PC-3 (cell line): ENCODE measurements at regions not wholly inside any gene's neighbourhood (a gene's known extent, or its start where the extent isn't known, plus 50 kb on each side); places are given as distances from the start of the nearest gene placed in this dataset.

Experiments used
- ATAC-seq: fragments of 200-7000 bp; cut with Tn5 transposase; 2 replicates; pipeline ENCODE4 v1.9.1; 2020; ENCODE audit warnings: mild to moderate bottlenecking, moderate library complexity
- BruUV-seq: library from RNA; stranded (reverse); fragments of 400-500 nt; replicated peaks from 2 replicates; lab custom pipeline; 2021; lab: Mats Ljungman, UMichigan
- CTCF ChIA-PET: fragments of 300-600 bp; sonication (Branson Sonifier 250); formaldehyde crosslinking; loops from one replicate; lab custom pipeline; 2022; ENCODE audit warnings: antibody characterized with exemption; lab: Charles Lee
- POLR2A ChIA-PET: fragments of 300-600 bp; sonication (Branson Sonifier 250); formaldehyde crosslinking; loops from one replicate; lab custom pipeline; 2022; ENCODE audit warnings: antibody characterized with exemption; ENCODE audit not compliant: unreplicated experiment; lab: Charles Lee
- DNase-seq: peaks from one replicate; pipeline ENCODE4 v3.0.0-alpha.2; 2015
- H2AFZ ChIP-seq: fragments of 300-600 bp; sonication (generic); 2 replicates; pipeline ENCODE4 v1.6.0; 2016; ENCODE audit warnings: antibody characterized with exemption, low read length
- H3F3A ChIP-seq: fragments of 300-600 bp; sonication (generic); one replicate; pipeline ENCODE4 v1.6.0; 2017; ENCODE audit warnings: antibody characterized with exemption, low read length, control low read depth, mild to moderate bottlenecking; ENCODE audit not compliant: unreplicated experiment
- H3K27ac ChIP-seq: fragments of 300-600 bp; sonication (generic); 2 replicates; pipeline ENCODE4 v1.5.1; 2016; ENCODE audit warnings: mild to moderate bottlenecking, low read length
- H3K27me3 ChIP-seq: fragments of 300-600 bp; sonication (generic); 2 replicates; pipeline ENCODE4 v1.6.1; 2016; ENCODE audit warnings: low read length, mixed read lengths
- H3K36me3 ChIP-seq: fragments of 300-600 bp; sonication (generic); 2 replicates; pipeline ENCODE4 v1.6.1; 2016; ENCODE audit warnings: low read depth, mixed run types, low read length, mixed read lengths
- H3K4me1 ChIP-seq: fragments of 300-600 bp; sonication (generic); 2 replicates; pipeline ENCODE4 v1.5.1; 2016; ENCODE audit warnings: low read length; ENCODE audit not compliant: insufficient read depth
- H3K4me2 ChIP-seq: fragments of 300-600 bp; sonication (generic); 2 replicates; pipeline ENCODE4 v1.6.0; 2016; ENCODE audit warnings: low read length
- H3K4me3 ChIP-seq: fragments of 300-600 bp; sonication (generic); 2 replicates; pipeline ENCODE4 v1.5.1; 2016; ENCODE audit warnings: mild to moderate bottlenecking, low read length, mixed read lengths
- H3K79me2 ChIP-seq: fragments of 300-600 bp; sonication (generic); 2 replicates; pipeline ENCODE4 v1.6.1; 2017; ENCODE audit warnings: low read length, mixed read lengths
- H3K9ac ChIP-seq: fragments of 300-600 bp; sonication (generic); 2 replicates; pipeline ENCODE4 v1.6.0; 2016; ENCODE audit warnings: mild to moderate bottlenecking, low read length
- H3K9me2 ChIP-seq: fragments of 300-600 bp; sonication (generic); replicated peaks from 2 replicates; pipeline ENCODE4 v1.6.1; 2016; ENCODE audit warnings: mixed run types, low read length, mixed read lengths
- H3K9me3 ChIP-seq: fragments of 300-600 bp; sonication (generic); 2 replicates; pipeline ENCODE4 v1.6.1; 2016; ENCODE audit warnings: low read length, mixed read lengths
- H4K20me1 ChIP-seq: fragments of 300-600 bp; sonication (generic); 2 replicates; pipeline ENCODE4 v1.6.1; 2016; ENCODE audit warnings: low read length, mixed read lengths
- EZH2 ChIP-seq: fragments of 300-600 bp; sonication (generic); IDR thresholded peaks from one replicate; pipeline ENCODE4 v1.6.1; 2017; ENCODE audit warnings: antibody characterized with exemption, mild to moderate bottlenecking, low read length; ENCODE audit not compliant: unreplicated experiment
- EZH2phosphoT487 ChIP-seq: fragments of 300-600 bp; sonication (generic); IDR thresholded peaks from 2 replicates; pipeline ENCODE4 v1.6.1; 2018; ENCODE audit warnings: mild to moderate bottlenecking, antibody characterized with exemption, low read length, borderline replicate concordance
- intact Hi-C: fragments of 100-400 bp; cut with micrococcal nuclease; formaldehyde crosslinking; loops from 2 replicates; pipeline ENCODE4 v1.9.0; 2023
- TF ChIP-seq, protein P1 (sequence below): fragments of 300-600 bp; sonication (generic); conservative IDR thresholded peaks from 2 replicates; pipeline ENCODE4 v1.5.1; 2017; ENCODE audit warnings: antibody characterized with exemption, low read depth, mild to moderate bottlenecking, low read length

DNA sequence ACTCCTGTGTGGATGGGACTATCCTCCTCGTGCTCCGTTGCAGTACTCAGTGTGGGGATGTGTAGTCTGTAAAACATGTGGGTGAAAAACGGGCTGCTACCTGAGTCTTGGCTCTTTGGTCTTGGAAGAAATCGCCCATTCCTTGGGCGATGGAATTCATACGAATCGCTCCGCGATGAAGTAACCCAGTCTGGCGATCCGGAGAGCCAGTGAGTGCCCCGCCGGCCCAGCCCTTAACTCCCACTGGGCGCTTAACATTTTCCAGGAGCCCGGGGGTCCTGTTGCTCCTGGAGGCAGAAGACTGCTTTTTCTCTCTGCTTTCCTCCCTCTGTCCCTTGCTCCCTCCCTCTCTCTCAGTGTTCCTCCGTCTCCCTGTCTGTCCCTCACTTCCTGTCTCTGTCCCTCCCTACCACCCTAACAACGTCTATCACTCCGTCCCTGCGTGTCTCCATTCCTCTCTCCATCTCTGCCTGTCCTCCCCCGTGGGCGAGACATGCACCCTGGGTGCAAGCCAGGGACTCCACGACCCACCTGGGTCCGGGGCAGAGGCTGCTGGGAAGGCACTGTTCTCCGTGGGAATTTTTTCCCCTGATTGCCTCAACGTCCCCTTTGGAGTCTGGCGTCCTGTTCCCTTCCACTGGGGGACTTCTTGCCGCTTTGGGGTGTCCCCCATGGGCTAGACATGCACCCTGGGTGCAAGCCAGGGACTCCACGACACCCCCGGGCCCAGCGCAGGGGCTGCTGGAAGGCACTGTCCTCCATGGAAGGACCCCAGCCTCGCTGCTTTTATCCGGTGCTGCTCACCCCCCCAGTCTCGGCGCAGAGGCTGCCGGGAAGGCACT lies 188.6 kb downstream of the ALG10 start:
- H3K9ac ChIP-seq: no peak overlapping the region
- ATAC-seq (no peak), DNase-seq (no peak)
- H3K27me3 ChIP-seq: no peaks in the 10 kb centered on the region
- no peak overlapping the region for H2AFZ ChIP-seq
- no peak for TF ChIP-seq EZH2
- TF ChIP-seq, protein P1, sequence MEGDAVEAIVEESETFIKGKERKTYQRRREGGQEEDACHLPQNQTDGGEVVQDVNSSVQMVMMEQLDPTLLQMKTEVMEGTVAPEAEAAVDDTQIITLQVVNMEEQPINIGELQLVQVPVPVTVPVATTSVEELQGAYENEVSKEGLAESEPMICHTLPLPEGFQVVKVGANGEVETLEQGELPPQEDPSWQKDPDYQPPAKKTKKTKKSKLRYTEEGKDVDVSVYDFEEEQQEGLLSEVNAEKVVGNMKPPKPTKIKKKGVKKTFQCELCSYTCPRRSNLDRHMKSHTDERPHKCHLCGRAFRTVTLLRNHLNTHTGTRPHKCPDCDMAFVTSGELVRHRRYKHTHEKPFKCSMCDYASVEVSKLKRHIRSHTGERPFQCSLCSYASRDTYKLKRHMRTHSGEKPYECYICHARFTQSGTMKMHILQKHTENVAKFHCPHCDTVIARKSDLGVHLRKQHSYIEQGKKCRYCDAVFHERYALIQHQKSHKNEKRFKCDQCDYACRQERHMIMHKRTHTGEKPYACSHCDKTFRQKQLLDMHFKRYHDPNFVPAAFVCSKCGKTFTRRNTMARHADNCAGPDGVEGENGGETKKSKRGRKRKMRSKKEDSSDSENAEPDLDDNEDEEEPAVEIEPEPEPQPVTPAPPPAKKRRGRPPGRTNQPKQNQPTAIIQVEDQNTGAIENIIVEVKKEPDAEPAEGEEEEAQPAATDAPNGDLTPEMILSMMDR: no peak
- no peak for TF ChIP-seq EZH2phosphoT487
- no TSS peak for BruUV-seq
- no peaks in the 10 kb centered on the region for H4K20me1 ChIP-seq
- H3K9me3 ChIP-seq: no peaks in the 10 kb centered on the region
- no peaks in the 10 kb centered on the region for H3K79me2 ChIP-seq
- CTCF ChIA-PET: no interaction called here
- intact Hi-C loops: no loop called here
- no peaks in the 10 kb centered on the region for H3K4me1 ChIP-seq
- H3F3A ChIP-seq: no peaks in the 10 kb centered on the region
- no peak overlapping the region for H3K27ac ChIP-seq
- POLR2A ChIA-PET: no interaction called here
- no peak overlapping the region for H3K4me3 ChIP-seq
- H3K9me2 ChIP-seq: no peaks in the 10 kb centered on the region
- no peak overlapping the region for H3K4me2 ChIP-seq
- H3K36me3 ChIP-seq: no peaks in the 10 kb centered on the region

GRCh38 chr12:34212651-34213050 lies 190.4 kb downstream of the ALG10 start:
- intact Hi-C loops: no loop called here
- Histone ChIP-seq H3K27ac (no peak overlapping the region), H3K9me2 (no peaks in the 10 kb centered on the region), H3K36me3 (no peaks in the 10 kb centered on the region), H4K20me1 (no peaks in the 10 kb centered on the region), H3K4me2 (no peak overlapping the region), H3K79me2 (no peaks in the 10 kb centered on the region), H3K27me3 (no peaks in the 10 kb centered on the region), H3K4me3 (no peak overlapping the region), H3K4me1 (no peaks in the 10 kb centered on the region), H2AFZ (no peak overlapping the region), H3K9me3 (no peaks in the 10 kb centered on the region), H3F3A (no peaks in the 10 kb centered on the region), H3K9ac (no peak overlapping the region)
- CTCF ChIA-PET: no interaction called here
- ATAC-seq: no peak
- no peak for DNase-seq
- no TSS peak for BruUV-seq
- TF ChIP-seq, protein P1: no peak
- TF ChIP-seq EZH2phosphoT487: no peak
- no peak for TF ChIP-seq EZH2
- POLR2A ChIA-PET: no interaction called here

DNA sequence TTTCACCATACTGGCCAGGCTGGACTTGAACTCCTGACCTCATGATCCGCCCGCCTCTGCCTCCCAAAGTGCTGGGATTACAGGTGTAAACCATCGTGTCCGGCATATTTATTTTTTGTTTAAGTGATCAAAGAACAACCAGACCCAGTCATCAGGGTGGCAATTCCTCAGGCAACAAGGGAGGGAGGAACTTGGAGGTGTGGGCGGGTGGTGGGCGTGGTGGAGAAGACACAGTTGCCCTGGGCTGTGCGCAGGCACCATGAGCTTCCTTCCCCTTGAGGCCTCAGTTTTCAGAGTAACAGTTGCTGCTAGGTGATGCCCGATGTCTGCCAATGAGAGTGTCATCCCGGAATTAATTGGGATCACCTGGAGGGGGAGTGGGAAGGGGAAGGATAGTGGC lies 191.7 kb downstream of the ALG10 start:
- H3K4me3 ChIP-seq: no peak overlapping the region
- no TSS peak for BruUV-seq
- no peaks in the 10 kb centered on the region for H3K9me3 ChIP-seq
- no peaks in the 10 kb centered on the region; the same call in 1 of the 2 replicates for H3K4me1 ChIP-seq
- H3K36me3 ChIP-seq: no peaks in the 10 kb centered on the region
- H3K79me2 ChIP-seq: no peaks in the 10 kb centered on the region
- H3K9me2 ChIP-seq: no peaks in the 10 kb centered on the region
- H2AFZ ChIP-seq: no peak overlapping the region
- no peak for ATAC-seq
- no peak overlapping the region for H3K9ac ChIP-seq
- H3K4me2 ChIP-seq: no peak overlapping the region
- DNase-seq: no peak
- POLR2A ChIA-PET: no interaction called here
- CTCF ChIA-PET: no interaction called here
- no peaks in the 10 kb centered on the region for H3K27me3 ChIP-seq
- no peak overlapping the region for H3K27ac ChIP-seq
- intact Hi-C loops: no loop called here
- H3F3A ChIP-seq: no peaks in the 10 kb centered on the region
- no peaks in the 10 kb centered on the region for H4K20me1 ChIP-seq
- TF ChIP-seq EZH2phosphoT487: no peak
- TF ChIP-seq EZH2: no peak
